H9 (cell line): ENCODE measurements at regions not wholly inside any gene's neighbourhood (a gene's known extent, or its start where the extent isn't known, plus 50 kb on each side); places are given as distances from the start of the nearest gene placed in this dataset.

Experiments
- DNase-seq: peaks from one replicate; pipeline ENCODE4 v3.0.0-alpha.2; 2017
- H2AFZ ChIP-seq: one replicate; pipeline ENCODE4 v1.6.1; 2013; ENCODE audit warnings: mild to moderate bottlenecking, low read length, control low read depth, moderate library complexity
- H2AK5ac ChIP-seq: 2 replicates; pipeline ENCODE4 v1.6.1; 2013; ENCODE audit warnings: low read length, control low read depth, mixed read lengths; ENCODE audit not compliant: insufficient read length
- H2BK120ac ChIP-seq: one replicate; pipeline ENCODE4 v1.6.1; 2013; ENCODE audit warnings: low read depth, mild to moderate bottlenecking, low read length, control low read depth, inconsistent platforms; ENCODE audit not compliant: poor library complexity, severe bottlenecking
- H2BK12ac ChIP-seq: 2 replicates; pipeline ENCODE4 v1.6.1; 2013; ENCODE audit warnings: low read length, control low read depth, mixed read lengths, low read depth; ENCODE audit not compliant: insufficient read length
- H2BK15ac ChIP-seq: 2 replicates; pipeline ENCODE4 v1.6.1; 2013; ENCODE audit warnings: low read depth, low read length, control low read depth
- H2BK20ac ChIP-seq: one replicate; pipeline ENCODE4 v1.6.1; 2013; ENCODE audit warnings: low read depth, mild to moderate bottlenecking, low read length, control low read depth, inconsistent platforms; ENCODE audit not compliant: poor library complexity, severe bottlenecking
- H2BK5ac ChIP-seq: 2 replicates; pipeline ENCODE4 v1.6.1; 2013; ENCODE audit warnings: low read length, control low read depth, mixed read lengths; ENCODE audit not compliant: insufficient read length
- H3K14ac ChIP-seq: 2 replicates; pipeline ENCODE4 v1.6.1; 2013; ENCODE audit warnings: low read length, control low read depth; ENCODE audit not compliant: insufficient read depth
- H3K18ac ChIP-seq: 2 replicates; pipeline ENCODE4 v1.6.1; 2013; ENCODE audit warnings: low read depth, mild to moderate bottlenecking, mixed read lengths, low read length, control low read depth; ENCODE audit not compliant: insufficient read length
- H3K23ac ChIP-seq: 2 replicates; pipeline ENCODE4 v1.6.1; 2013; ENCODE audit warnings: low read length, control low read depth, mixed read lengths, low read depth; ENCODE audit not compliant: insufficient read length
- H3K23me2 ChIP-seq: 2 replicates; pipeline ENCODE4 v1.6.1; 2013; ENCODE audit warnings: low read depth, mild to moderate bottlenecking, mixed read lengths, low read length, control low read depth; ENCODE audit not compliant: insufficient read length, poor library complexity, severe bottlenecking
- H3K27ac ChIP-seq: 2 replicates; pipeline ENCODE4 v1.5.1; 2013; ENCODE audit warnings: low read length, control low read depth, mixed read lengths, low read depth; ENCODE audit not compliant: insufficient read length
- H3K27me3 ChIP-seq: 2 replicates; pipeline ENCODE4 v1.6.1; 2013; ENCODE audit warnings: low read length, control low read depth, inconsistent platforms; ENCODE audit not compliant: insufficient read depth
- H3K4ac ChIP-seq: 2 replicates; pipeline ENCODE4 v1.6.1; 2013; ENCODE audit warnings: low read depth, mild to moderate bottlenecking, control low read depth, inconsistent platforms, low read length, moderate library complexity
- H3K4me1 ChIP-seq: 2 replicates; pipeline ENCODE4 v1.6.1; 2013; ENCODE audit warnings: low read length, control low read depth, inconsistent platforms; ENCODE audit not compliant: insufficient read depth
- H3K4me2 ChIP-seq: 2 replicates; pipeline ENCODE4 v1.6.1; 2013; ENCODE audit warnings: low read length, control low read depth, mixed read lengths; ENCODE audit not compliant: insufficient read length, insufficient read depth
- H3K56ac ChIP-seq: 2 replicates; pipeline ENCODE4 v1.6.1; 2013; ENCODE audit warnings: low read depth, mild to moderate bottlenecking, mixed read lengths, low read length, control low read depth; ENCODE audit not compliant: insufficient read length
- H3K79me1 ChIP-seq: 2 replicates; pipeline ENCODE4 v1.6.1; 2013; ENCODE audit warnings: low read depth, mild to moderate bottlenecking, moderate library complexity, low read length, control low read depth, inconsistent platforms; ENCODE audit not compliant: insufficient read depth, poor library complexity, severe bottlenecking
- H3K79me2 ChIP-seq: 2 replicates; pipeline ENCODE4 v1.6.1; 2013; ENCODE audit warnings: low read length, control low read depth, inconsistent platforms; ENCODE audit not compliant: insufficient read depth
- H3K9ac ChIP-seq: 2 replicates; pipeline ENCODE4 v1.6.1; 2013; ENCODE audit warnings: low read length, control low read depth, mixed read lengths; ENCODE audit not compliant: insufficient read length; ENCODE audit errors: extremely low read depth
- H3K9me3 ChIP-seq: one replicate; pipeline ENCODE4 v1.6.1; 2013; ENCODE audit warnings: low read depth, low read length, inconsistent platforms; ENCODE audit not compliant: control insufficient read depth
- H3T11ph ChIP-seq: one replicate; pipeline ENCODE4 v1.6.1; 2013; ENCODE audit warnings: mild to moderate bottlenecking, low read length, control low read depth, inconsistent platforms
- H4K20me1 ChIP-seq: one replicate; pipeline ENCODE4 v1.6.1; 2013; ENCODE audit not compliant: control insufficient read depth, insufficient read length, insufficient read depth
- H4K5ac ChIP-seq: 2 replicates; pipeline ENCODE4 v1.6.1; 2013; ENCODE audit warnings: low read depth, mild to moderate bottlenecking, mixed read lengths, low read length, control low read depth; ENCODE audit not compliant: insufficient read length
- H4K8ac ChIP-seq: replicated peaks from 2 replicates; pipeline ENCODE4 v1.6.1; 2013; ENCODE audit warnings: low read length, control low read depth, mixed read lengths, low read depth; ENCODE audit not compliant: insufficient read length
- H4K91ac ChIP-seq: 2 replicates; pipeline ENCODE4 v1.6.1; 2013; ENCODE audit warnings: low read depth, mild to moderate bottlenecking, moderate library complexity, mixed read lengths, low read length, control low read depth; ENCODE audit not compliant: insufficient read length
- H3K27ac Mint-ChIP-seq, 3 experiments: 2 replicates in 2 of 3; 3 replicates in 1 of 3; pipeline ENCODE4 v1.8.0; 2020 to 2021; ENCODE audit warnings: mixed read lengths in 3 of 3, mild to moderate bottlenecking in 1 of 3, moderate library complexity in 1 of 3
- H3K27me3 Mint-ChIP-seq: 2 replicates; pipeline ENCODE4 v1.8.0; 2021; ENCODE audit warnings: low read depth, mild to moderate bottlenecking, moderate library complexity, mixed read lengths
- H3K36me3 Mint-ChIP-seq, 3 experiments: 2 replicates in 2 of 3; 3 replicates in 1 of 3; pipeline ENCODE4 v1.8.0; 2020 to 2021; ENCODE audit warnings: low read depth in 3 of 3, mixed read lengths in 3 of 3; ENCODE audit not compliant: insufficient read depth in 1 of 3
- H3K4me1 Mint-ChIP-seq, 2 experiments: 2 replicates each; pipeline ENCODE4 v1.8.0; 2020; ENCODE audit warnings: mixed read lengths in 2 of 2
- H3K4me3 Mint-ChIP-seq, 2 experiments: 2 replicates in 1 of 2; 3 replicates in 1 of 2; pipeline ENCODE4 v1.8.0; 2020 to 2021; ENCODE audit warnings: mild to moderate bottlenecking in 2 of 2, mixed read lengths in 2 of 2, moderate library complexity in 1 of 2
- H3K9me3 Mint-ChIP-seq, 2 experiments: 2 replicates in 1 of 2; 3 replicates in 1 of 2; pipeline ENCODE4 v1.8.0; 2020; ENCODE audit warnings: mild to moderate bottlenecking in 2 of 2, mixed read lengths in 2 of 2, moderate library complexity in 1 of 2
- WGBS: extraction: QIAGEN DNeasy Blood & Tissue Kit; methylation state at CpG from one replicate; pipeline ENCODE4 v1.1.7; 2013; ENCODE audit warnings: missing lambda C conversion rate, low lambda C conversion rate, mixed read lengths; ENCODE audit not compliant: insufficient read length; ENCODE audit errors: extremely low coverage; 5-methylcytosine and 5-hydroxymethylcytosine counted together
- TF ChIP-seq, protein P1 (sequence below): fragments of 200-600 bp; sonication (generic); conservative IDR thresholded peaks from 3 replicates; pipeline ENCODE4 v1.8.0; 2021; ENCODE audit warnings: antibody characterized with exemption, mild to moderate bottlenecking

- no peak overlapping the region for H3K4me3 Mint-ChIP-seq
- no peak overlapping the region for H3K9ac ChIP-seq
- H2AFZ ChIP-seq, result no peak overlapping the region
- H2BK12ac ChIP-seq, result no peak overlapping the region
- TF ChIP-seq, protein P1, sequence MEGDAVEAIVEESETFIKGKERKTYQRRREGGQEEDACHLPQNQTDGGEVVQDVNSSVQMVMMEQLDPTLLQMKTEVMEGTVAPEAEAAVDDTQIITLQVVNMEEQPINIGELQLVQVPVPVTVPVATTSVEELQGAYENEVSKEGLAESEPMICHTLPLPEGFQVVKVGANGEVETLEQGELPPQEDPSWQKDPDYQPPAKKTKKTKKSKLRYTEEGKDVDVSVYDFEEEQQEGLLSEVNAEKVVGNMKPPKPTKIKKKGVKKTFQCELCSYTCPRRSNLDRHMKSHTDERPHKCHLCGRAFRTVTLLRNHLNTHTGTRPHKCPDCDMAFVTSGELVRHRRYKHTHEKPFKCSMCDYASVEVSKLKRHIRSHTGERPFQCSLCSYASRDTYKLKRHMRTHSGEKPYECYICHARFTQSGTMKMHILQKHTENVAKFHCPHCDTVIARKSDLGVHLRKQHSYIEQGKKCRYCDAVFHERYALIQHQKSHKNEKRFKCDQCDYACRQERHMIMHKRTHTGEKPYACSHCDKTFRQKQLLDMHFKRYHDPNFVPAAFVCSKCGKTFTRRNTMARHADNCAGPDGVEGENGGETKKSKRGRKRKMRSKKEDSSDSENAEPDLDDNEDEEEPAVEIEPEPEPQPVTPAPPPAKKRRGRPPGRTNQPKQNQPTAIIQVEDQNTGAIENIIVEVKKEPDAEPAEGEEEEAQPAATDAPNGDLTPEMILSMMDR, result no peak
- no peaks in the 10 kb centered on the region for H3K27me3 ChIP-seq
- no peak overlapping the region for H2BK120ac ChIP-seq
- H4K20me1 ChIP-seq, result no peaks in the 10 kb centered on the region
- no peak overlapping the region for H3K27ac Mint-ChIP-seq
- WGBS, result no CpG with 5 or more reads among the region's 1 CpG
- H4K91ac ChIP-seq, result no peak overlapping the region
- no peak for DNase-seq
- H3K23me2 ChIP-seq, result no peaks in the 10 kb centered on the region
- no peak overlapping the region for H3T11ph ChIP-seq
- no peaks in the 10 kb centered on the region for H3K4me1 ChIP-seq
- H3K79me2 ChIP-seq, result no peaks in the 10 kb centered on the region
- no peak overlapping the region; the same call in 1 of the 2 replicates for H3K14ac ChIP-seq
- no peak overlapping the region for H2BK15ac ChIP-seq
- H2BK5ac ChIP-seq, result no peak overlapping the region
- no peak overlapping the region for H3K18ac ChIP-seq
- H3K27me3 Mint-ChIP-seq, result no peaks in the 10 kb centered on the region
- peaks cover 8 to 11% of the 10 kb centered on the region in 2 experiments for H3K4me1 Mint-ChIP-seq
- no peak overlapping the region for H3K23ac ChIP-seq
- no peak overlapping the region for H3K56ac ChIP-seq
- no peak overlapping the region for H4K8ac ChIP-seq
- no peaks in the 10 kb centered on the region for H3K79me1 ChIP-seq
- H3K9me3 ChIP-seq, result no peaks in the 10 kb centered on the region
- H4K5ac ChIP-seq, result no peak overlapping the region
- H3K36me3 Mint-ChIP-seq, result peaks cover 2 to 5% (median 4%) of the 10 kb centered on the region in 3 experiments; a peak in 5 of 7 replicates
- H3K4ac ChIP-seq, result no peak overlapping the region
- H3K4me2 ChIP-seq, result no peak overlapping the region
- H3K9me3 Mint-ChIP-seq, result peaks cover 4% of the 10 kb centered on the region in 2 experiments
- no peak overlapping the region for H2BK20ac ChIP-seq
- H2AK5ac ChIP-seq, result no peak overlapping the region
- no peak overlapping the region for H3K27ac ChIP-seq
Measured at GRCh38 chr4:156595041-156595440, 376.6 kb downstream of the PDGFC start.
